SK-N-SH (cell line): ENCODE measurements at regions not wholly inside any gene's neighbourhood (a gene's known extent, or its start where the extent isn't known, plus 50 kb on each side); places are given as distances from the start of the nearest gene placed in this dataset.

Experiments
- CTCF ChIA-PET: fragments of 300-600, 350-600 bp; formaldehyde crosslinking; extraction: SDS; loops from one replicate; lab custom pipeline; 2021; lab: Yijun Ruan, JAX
- POLR2A ChIA-PET: fragments of 350-600 bp; sonication (Branson Sonifier 250); formaldehyde crosslinking; extraction: SDS; loops from one replicate; lab custom pipeline; 2020; ENCODE audit warnings: antibody characterized with exemption, inconsistent platforms; lab: Yijun Ruan, JAX
- DNase-seq: peaks from one replicate; pipeline ENCODE4 v3.0.0; 2012
- H2AFZ ChIP-seq: fragments of 200-600 bp; sonication (generic); 2 replicates; pipeline ENCODE4 v1.8.1; 2016; ENCODE audit warnings: antibody characterized with exemption, mild to moderate bottlenecking, low read depth
- H3F3A ChIP-seq: fragments of 200-600 bp; sonication (generic); replicated peaks from 2 replicates; pipeline ENCODE3; 2016; ENCODE audit warnings: antibody characterized with exemption, mild to moderate bottlenecking; ENCODE audit not compliant: insufficient read depth
- H3K27ac ChIP-seq, 2 experiments: fragments of 200-500 bp in 1 of 2; fragments of 200-600 bp in 1 of 2; sonication (Bioruptor generic) in 1 of 2; sonication (generic), shearing (Covaris generic) in 1 of 2; 2 replicates each; pipeline versions ENCODE4 v1.5.1 to v1.6.1; 2014 to 2016; ENCODE audit warnings: low read depth in 2 of 2, inconsistent platforms in 1 of 2, low read length in 1 of 2, mild to moderate bottlenecking in 1 of 2, mixed read lengths in 1 of 2
- H3K27me3 ChIP-seq: fragments of 200-600 bp; sonication (generic), shearing (Covaris generic); 2 replicates; pipeline ENCODE4 v1.6.1; 2016; ENCODE audit warnings: mixed run types; ENCODE audit not compliant: insufficient read depth
- H3K36me3 ChIP-seq, 2 experiments: fragments of 200-500 bp in 1 of 2; fragments of 200-600 bp in 1 of 2; sonication (Bioruptor generic) in 1 of 2; sonication (generic) in 1 of 2; replicated peaks in 1 of 2; 2 replicates each; pipeline versions ENCODE3 to v1.5.1; 2014 to 2016; ENCODE audit warnings: low read length in 1 of 2, mild to moderate bottlenecking in 1 of 2; ENCODE audit not compliant: insufficient read depth in 2 of 2, control insufficient read depth in 1 of 2
- H3K4me1 ChIP-seq, 2 experiments: fragments of 200-500 bp in 1 of 2; fragments of 200-600 bp in 1 of 2; sonication (Bioruptor generic) in 1 of 2; sonication (generic), shearing (Covaris generic) in 1 of 2; 2 replicates each; pipeline versions ENCODE4 v1.5.1 to v1.6.1; 2014 to 2016; ENCODE audit warnings: low read depth in 1 of 2, low read length in 1 of 2, mixed run types in 1 of 2; ENCODE audit not compliant: insufficient read depth in 2 of 2, control insufficient read depth in 1 of 2
- H3K4me2 ChIP-seq: fragments of 200-600 bp; sonication (generic), shearing (Covaris generic); 2 replicates; pipeline ENCODE4 v1.6.1; 2017; ENCODE audit warnings: mixed run types
- H3K4me3 ChIP-seq, 2 experiments: fragments of 200-500 bp in 1 of 2; fragments of 200-600 bp in 1 of 2; sonication (Bioruptor generic) in 1 of 2; sonication (generic), shearing (Covaris generic) in 1 of 2; 2 replicates each; pipeline versions ENCODE4 v1.5.1 to v1.8.1; 2014 to 2016; ENCODE audit warnings: low read depth in 2 of 2, inconsistent platforms in 1 of 2, low read length in 1 of 2, mild to moderate bottlenecking in 1 of 2, mixed read lengths in 1 of 2, moderate library complexity in 1 of 2
- H3K79me2 ChIP-seq: fragments of 200-600 bp; sonication (generic); 2 replicates; pipeline ENCODE4 v1.8.1; 2017; ENCODE audit warnings: mild to moderate bottlenecking; ENCODE audit not compliant: insufficient read depth
- H3K9ac ChIP-seq: fragments of 200-600 bp; sonication (generic); 2 replicates; pipeline ENCODE4 v1.6.1; 2017; ENCODE audit warnings: mixed run types
- H3K9me2 ChIP-seq: fragments of 200-600 bp; sonication (generic); 2 replicates; pipeline ENCODE4 v1.6.1; 2017; ENCODE audit warnings: mixed run types
- H3K9me3 ChIP-seq: fragments of 200-600 bp; sonication (generic); 2 replicates; pipeline ENCODE4 v1.6.1; 2017; ENCODE audit warnings: mixed run types, mild to moderate bottlenecking, moderate library complexity
- H4K20me1 ChIP-seq: fragments of 200-600 bp; sonication (generic); 2 replicates; pipeline ENCODE4 v1.6.1; 2017; ENCODE audit warnings: mild to moderate bottlenecking, mixed run types; ENCODE audit not compliant: insufficient read depth
- ELF1 ChIP-seq: IDR thresholded peaks from 2 replicates; pipeline ENCODE4 v1.4.0; 2012
- EP300 ChIP-seq, 2 experiments: IDR thresholded peaks; 2 replicates each; pipeline versions ENCODE4 v1.4.0 to v1.6.1; 2012; ENCODE audit warnings: borderline replicate concordance in 1 of 2, low read depth in 1 of 2, low read length in 1 of 2
- FOXM1 ChIP-seq: IDR thresholded peaks from 2 replicates; pipeline ENCODE4 v1.4.0; 2012; ENCODE audit warnings: low read depth, mild to moderate bottlenecking
- JUND ChIP-seq: IDR thresholded peaks from 2 replicates; pipeline ENCODE4 v1.4.0; 2012
- MEF2A ChIP-seq: IDR thresholded peaks from 2 replicates; pipeline ENCODE4 v1.4.0; 2012; ENCODE audit warnings: low read depth, borderline replicate concordance
- MXI1 ChIP-seq: IDR thresholded peaks from 2 replicates; pipeline ENCODE4 v1.6.1; 2012; ENCODE audit warnings: mild to moderate bottlenecking, low read depth, low read length, improper control_type of control experiment
- POLR2AphosphoS5 ChIP-seq: IDR thresholded peaks from 2 replicates; pipeline ENCODE4 v1.6.1; 2012; ENCODE audit warnings: low read depth, low read length
- RCOR1 ChIP-seq: fragments of 150-350 bp; IDR thresholded peaks from 2 replicates; pipeline ENCODE4 v1.6.1; 2017; ENCODE audit warnings: antibody characterized with exemption, low read length
- RXRA ChIP-seq: IDR thresholded peaks from 2 replicates; pipeline ENCODE4 v1.4.0; 2012; ENCODE audit warnings: low read depth, mild to moderate bottlenecking, borderline replicate concordance
- SIN3A ChIP-seq: IDR thresholded peaks from 2 replicates; pipeline ENCODE4 v1.6.1; 2012; ENCODE audit warnings: low read depth, mild to moderate bottlenecking, low read length, moderate library complexity, borderline replicate concordance
- TCF12 ChIP-seq: IDR thresholded peaks from 2 replicates; pipeline ENCODE4 v1.4.0; 2012
- TEAD4 ChIP-seq: IDR thresholded peaks from 2 replicates; pipeline ENCODE4 v1.4.0; 2012; ENCODE audit warnings: mild to moderate bottlenecking, borderline replicate concordance; ENCODE audit not compliant: insufficient read depth
- WGBS: methylation state at CpG from one replicate; pipeline ENCODE4 v1.1.6; 2017; ENCODE audit warnings: low lambda C conversion rate; 5-methylcytosine and 5-hydroxymethylcytosine counted together
- TF ChIP-seq, protein P1 (sequence below): IDR thresholded peaks from 2 replicates; pipeline ENCODE4; 2012
- TF ChIP-seq, protein P2 (sequence below): IDR thresholded peaks from 2 replicates; pipeline ENCODE4 v1.6.1; 2012; ENCODE audit warnings: mild to moderate bottlenecking, low read depth, low read length, moderate library complexity
- TF ChIP-seq, protein P3 (sequence below): fragments of 200-600 bp; sonication (generic); IDR thresholded peaks from 2 replicates; pipeline ENCODE4 v1.6.1; 2017; ENCODE audit warnings: antibody characterized with exemption, mild to moderate bottlenecking, moderate library complexity
- TF ChIP-seq, protein P4 (sequence below): IDR thresholded peaks from 2 replicates; pipeline ENCODE4 v1.4.0; 2012; ENCODE audit warnings: low read depth

DNA sequence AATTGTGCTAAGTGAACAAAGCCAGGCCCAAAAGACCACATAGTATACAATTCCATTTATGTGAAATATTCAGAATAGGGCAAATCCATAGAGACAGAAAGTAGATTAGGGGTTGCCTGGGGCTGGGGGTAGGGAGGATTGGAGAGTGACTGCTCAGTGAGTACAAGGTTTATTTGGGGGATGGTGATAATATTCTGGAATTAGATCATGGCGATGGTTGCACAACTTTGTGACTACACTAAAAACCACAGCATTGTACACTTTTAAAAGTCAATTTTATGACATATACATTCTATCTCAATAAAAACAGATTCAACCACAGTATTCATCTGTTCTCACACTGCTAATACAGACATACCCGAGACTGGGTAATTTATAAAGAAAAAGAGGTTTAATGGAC, 68.7 kb upstream of the MAP1LC3B2 start:
- no peaks in the 10 kb centered on the region for H3K9me2 ChIP-seq
- no peak overlapping the region for H3K9ac ChIP-seq
- no peaks in the 10 kb centered on the region for H3F3A ChIP-seq
- no peak overlapping the region for H3K4me2 ChIP-seq
- H3K4me3 ChIP-seq = no peak overlapping the region
- H3K36me3 ChIP-seq = no peaks in the 10 kb centered on the region
- H2AFZ ChIP-seq = no peak overlapping the region
- H4K20me1 ChIP-seq = no peaks in the 10 kb centered on the region
- no peak overlapping the region for H3K27ac ChIP-seq
- 86% methylated on average over 2 of the region's 2 CpGs for WGBS
- no peak for DNase-seq
- no peak for TF ChIP-seq JUND
- TF ChIP-seq ELF1 = no peak
- TF ChIP-seq TEAD4 = no peak
- TF ChIP-seq MEF2A = no peak
- no peak for TF ChIP-seq SIN3A
- TF ChIP-seq, protein P1, sequence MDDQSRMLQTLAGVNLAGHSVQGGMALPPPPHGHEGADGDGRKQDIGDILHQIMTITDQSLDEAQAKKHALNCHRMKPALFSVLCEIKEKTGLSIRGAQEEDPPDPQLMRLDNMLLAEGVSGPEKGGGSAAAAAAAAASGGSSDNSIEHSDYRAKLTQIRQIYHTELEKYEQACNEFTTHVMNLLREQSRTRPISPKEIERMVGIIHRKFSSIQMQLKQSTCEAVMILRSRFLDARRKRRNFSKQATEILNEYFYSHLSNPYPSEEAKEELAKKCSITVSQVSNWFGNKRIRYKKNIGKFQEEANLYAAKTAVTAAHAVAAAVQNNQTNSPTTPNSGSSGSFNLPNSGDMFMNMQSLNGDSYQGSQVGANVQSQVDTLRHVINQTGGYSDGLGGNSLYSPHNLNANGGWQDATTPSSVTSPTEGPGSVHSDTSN = no peak
- TF ChIP-seq, protein P2, sequence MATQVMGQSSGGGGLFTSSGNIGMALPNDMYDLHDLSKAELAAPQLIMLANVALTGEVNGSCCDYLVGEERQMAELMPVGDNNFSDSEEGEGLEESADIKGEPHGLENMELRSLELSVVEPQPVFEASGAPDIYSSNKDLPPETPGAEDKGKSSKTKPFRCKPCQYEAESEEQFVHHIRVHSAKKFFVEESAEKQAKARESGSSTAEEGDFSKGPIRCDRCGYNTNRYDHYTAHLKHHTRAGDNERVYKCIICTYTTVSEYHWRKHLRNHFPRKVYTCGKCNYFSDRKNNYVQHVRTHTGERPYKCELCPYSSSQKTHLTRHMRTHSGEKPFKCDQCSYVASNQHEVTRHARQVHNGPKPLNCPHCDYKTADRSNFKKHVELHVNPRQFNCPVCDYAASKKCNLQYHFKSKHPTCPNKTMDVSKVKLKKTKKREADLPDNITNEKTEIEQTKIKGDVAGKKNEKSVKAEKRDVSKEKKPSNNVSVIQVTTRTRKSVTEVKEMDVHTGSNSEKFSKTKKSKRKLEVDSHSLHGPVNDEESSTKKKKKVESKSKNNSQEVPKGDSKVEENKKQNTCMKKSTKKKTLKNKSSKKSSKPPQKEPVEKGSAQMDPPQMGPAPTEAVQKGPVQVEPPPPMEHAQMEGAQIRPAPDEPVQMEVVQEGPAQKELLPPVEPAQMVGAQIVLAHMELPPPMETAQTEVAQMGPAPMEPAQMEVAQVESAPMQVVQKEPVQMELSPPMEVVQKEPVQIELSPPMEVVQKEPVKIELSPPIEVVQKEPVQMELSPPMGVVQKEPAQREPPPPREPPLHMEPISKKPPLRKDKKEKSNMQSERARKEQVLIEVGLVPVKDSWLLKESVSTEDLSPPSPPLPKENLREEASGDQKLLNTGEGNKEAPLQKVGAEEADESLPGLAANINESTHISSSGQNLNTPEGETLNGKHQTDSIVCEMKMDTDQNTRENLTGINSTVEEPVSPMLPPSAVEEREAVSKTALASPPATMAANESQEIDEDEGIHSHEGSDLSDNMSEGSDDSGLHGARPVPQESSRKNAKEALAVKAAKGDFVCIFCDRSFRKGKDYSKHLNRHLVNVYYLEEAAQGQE = no peak
- no peak for TF ChIP-seq FOXM1
- TF ChIP-seq RCOR1 = no peak
- no peak for TF ChIP-seq MXI1
- TF ChIP-seq TCF12 = no peak
- TF ChIP-seq, protein P3, sequence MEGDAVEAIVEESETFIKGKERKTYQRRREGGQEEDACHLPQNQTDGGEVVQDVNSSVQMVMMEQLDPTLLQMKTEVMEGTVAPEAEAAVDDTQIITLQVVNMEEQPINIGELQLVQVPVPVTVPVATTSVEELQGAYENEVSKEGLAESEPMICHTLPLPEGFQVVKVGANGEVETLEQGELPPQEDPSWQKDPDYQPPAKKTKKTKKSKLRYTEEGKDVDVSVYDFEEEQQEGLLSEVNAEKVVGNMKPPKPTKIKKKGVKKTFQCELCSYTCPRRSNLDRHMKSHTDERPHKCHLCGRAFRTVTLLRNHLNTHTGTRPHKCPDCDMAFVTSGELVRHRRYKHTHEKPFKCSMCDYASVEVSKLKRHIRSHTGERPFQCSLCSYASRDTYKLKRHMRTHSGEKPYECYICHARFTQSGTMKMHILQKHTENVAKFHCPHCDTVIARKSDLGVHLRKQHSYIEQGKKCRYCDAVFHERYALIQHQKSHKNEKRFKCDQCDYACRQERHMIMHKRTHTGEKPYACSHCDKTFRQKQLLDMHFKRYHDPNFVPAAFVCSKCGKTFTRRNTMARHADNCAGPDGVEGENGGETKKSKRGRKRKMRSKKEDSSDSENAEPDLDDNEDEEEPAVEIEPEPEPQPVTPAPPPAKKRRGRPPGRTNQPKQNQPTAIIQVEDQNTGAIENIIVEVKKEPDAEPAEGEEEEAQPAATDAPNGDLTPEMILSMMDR = no peak
- TF ChIP-seq RXRA = no peak
- no peak for TF ChIP-seq POLR2AphosphoS5
- TF ChIP-seq, protein P4, sequence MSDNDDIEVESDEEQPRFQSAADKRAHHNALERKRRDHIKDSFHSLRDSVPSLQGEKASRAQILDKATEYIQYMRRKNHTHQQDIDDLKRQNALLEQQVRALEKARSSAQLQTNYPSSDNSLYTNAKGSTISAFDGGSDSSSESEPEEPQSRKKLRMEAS = no peak
- no peak for TF ChIP-seq EP300 (IDR thresholded peaks at IDR 0.05; ENCODE audit: borderline replicate concordance in 1 of 2, low read depth in 1 of 2, low read length in 1 of 2)
- H3K9me3 ChIP-seq = no peaks in the 10 kb centered on the region
- ChIA-PET POLR2A (no interaction called here), CTCF (no interaction called here)
- no peaks in the 10 kb centered on the region for H3K4me1 ChIP-seq
- H3K27me3 ChIP-seq = no peaks in the 10 kb centered on the region
- H3K79me2 ChIP-seq = no peaks in the 10 kb centered on the region
